ENCODE measurements at regions not wholly inside any gene's neighbourhood (a gene's known extent, or its start where the extent isn't known, plus 50 kb on each side); places are given as distances from the start of the nearest gene placed in this dataset.

DNA sequence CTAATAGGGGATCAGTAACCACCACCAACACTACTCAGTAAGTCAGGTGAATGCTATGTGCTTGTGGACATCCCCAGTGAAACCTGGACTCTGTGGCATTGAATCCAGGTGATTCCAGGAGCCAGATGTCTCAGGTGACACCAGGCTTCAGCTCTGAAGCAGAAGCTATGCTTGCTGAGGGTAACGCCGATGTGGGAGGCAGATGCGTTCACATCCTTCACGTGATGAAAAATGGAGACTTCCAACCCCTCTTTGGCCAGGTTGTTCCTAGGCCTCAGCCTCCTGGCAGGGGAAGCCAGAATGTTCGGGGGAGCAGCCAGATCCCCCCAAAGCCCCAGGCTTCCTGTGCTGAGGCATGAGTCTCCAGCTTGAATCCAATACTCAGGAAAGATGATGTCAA, 209.8 kb upstream of the PDE10A start:
- no peak for DNase-seq

DNA sequence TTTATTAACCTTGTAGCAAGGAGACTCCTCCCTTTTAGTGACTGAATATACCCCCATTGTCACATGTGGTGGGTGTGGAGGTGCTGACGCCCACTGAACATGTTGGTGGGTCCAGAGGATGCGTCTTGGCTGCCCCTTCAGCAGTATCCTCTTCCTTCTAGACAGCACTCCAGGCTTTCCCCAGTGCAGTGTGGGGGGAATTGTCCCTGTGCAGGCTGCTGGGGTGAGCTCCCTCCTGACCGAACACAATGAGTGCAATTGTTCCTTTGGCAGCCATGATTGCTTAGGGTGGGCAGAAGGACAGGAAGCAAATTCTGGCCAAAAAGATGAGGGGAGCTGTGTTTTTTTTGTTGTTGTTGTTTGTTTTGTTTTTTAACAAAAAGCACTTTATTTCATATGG, 209.3 kb upstream of the PDE10A start:
- no peak for DNase-seq

DNA sequence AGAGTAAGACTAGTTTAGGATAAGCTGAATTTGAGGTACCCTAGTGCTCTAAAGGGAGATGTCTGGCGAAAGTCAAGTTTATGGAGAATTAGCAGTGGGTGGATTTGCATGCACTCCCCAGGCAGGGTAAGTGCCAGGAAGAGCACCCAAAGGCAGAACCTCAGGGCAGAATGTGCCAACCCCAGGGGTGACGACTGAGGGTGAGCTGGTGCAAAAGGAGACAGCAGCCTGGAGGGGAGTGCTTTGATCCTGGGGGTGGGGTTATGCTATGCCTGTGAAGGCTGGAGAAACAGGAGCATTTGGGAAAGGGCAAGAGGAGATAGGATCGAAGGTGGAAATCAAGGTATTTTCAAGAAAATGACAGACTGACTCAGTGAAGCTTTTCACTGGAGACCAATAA, 208.5 kb upstream of the PDE10A start:
- no peak for DNase-seq

DNA sequence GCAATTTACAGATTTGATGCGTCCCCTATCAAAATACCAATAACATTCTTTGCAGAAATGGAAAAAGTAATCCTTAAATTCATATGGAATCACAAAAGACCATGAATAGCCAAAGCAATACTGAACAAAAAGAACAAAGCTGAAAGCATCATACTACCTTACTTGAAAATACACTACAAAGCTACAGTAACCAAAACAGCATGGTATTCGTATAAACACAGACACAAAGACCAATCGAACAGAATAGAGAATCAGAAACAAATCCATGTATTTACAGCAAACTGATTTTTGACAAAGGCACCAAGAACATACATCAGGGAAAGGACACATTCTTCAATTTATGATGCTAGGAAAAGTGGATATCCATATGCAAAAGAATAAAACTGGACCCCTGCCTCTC, 206.5 kb upstream of the PDE10A start:
- no peak for DNase-seq

DNA sequence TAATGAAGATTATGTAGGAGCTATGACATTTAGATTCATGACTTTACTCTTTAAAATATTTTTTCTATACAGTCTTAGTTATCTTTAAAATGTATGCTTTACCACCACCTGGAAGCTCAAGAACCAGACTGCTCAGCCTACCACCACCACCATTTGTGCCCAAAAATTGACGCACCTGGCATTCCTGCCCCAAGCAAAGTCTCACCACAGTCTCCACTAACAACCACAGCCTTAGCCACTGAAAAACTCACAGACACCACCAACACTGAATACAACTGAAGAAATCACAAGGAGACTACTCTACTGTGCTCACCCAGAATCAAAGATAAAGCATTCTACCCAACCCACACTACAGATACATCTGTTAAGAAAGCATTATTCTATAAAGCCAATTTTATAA, 201.9 kb upstream of the PDE10A start:
- DNase-seq, result no peak

DNA sequence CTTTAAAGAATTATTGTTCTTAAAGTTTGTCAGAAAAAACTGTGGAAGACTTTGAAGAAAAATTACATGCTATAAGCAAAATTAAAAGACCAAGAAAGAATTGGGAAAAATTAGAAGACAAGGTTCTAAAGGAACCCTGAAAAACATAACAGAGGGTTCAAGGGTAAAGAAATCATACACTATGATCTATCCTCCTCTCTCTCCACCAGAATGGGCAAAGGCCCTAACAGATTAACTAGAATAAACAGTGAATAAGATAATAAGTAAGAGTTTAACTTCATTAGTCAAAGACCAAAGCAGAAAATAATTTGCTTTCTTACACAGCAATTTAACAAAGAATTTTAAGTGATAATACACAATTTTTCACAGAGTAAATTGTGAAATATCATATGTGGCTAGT, 201.2 kb upstream of the PDE10A start:
- no peak for DNase-seq

DNA sequence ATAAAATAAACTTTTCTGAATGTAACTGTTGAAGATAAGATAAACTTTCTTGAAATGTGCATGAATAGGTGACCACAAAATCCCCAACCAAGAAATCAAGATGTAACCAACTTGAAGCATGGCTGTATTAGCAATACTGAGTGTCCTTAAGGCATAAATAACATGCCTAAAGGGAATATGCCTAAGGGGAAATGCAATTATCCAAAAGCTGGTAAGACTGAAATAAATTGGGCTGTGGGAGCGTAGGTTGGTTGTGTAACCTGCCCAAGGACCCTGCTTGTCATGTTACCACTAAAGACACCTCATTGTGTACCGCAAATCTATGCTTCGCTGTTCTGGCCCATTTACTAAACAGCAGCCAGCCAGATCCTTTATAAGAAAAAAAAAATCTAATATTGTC, 200.8 kb upstream of the PDE10A start:
- no peak for DNase-seq

DNA sequence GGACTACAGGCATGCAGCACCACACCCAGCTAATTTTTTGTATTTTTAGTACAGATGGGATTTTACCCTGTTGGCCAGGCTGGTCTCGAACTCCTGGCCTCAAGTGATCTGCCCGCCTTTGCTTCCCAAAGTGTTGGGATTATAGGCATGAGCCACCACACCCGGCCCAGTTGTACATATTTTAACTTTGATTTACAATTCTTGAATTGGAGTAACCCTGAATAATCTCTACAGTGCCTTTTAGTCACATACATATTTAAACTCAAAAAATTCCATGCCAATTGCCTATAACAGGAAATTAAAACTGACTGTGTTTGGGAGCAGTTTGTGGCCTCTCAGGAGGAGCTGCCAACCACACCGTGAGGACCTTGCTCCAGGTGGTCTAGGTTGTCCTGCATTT, 199.8 kb upstream of the PDE10A start:
- DNase-seq, result no peak

DNA sequence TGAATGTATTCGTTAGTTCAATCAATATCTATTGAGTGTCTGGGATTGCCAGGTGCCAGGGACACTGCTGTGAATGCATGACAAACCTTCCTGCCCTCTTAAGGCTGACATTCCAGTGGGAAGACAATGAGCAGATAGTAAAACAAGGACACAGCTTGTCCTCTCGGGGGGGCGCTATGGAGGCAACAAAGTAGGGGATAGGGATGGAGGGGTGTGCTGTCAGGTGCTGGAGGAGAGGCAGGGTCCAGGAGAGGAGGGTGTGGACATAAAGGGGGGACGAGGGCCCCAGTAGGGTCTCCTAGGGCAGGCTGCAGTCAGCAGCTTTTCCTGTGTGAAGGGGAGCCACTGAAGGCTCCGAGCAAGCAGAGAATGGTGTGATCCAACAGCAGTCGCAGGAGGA, 198.2 kb upstream of the PDE10A start:
- no peak for DNase-seq

DNA sequence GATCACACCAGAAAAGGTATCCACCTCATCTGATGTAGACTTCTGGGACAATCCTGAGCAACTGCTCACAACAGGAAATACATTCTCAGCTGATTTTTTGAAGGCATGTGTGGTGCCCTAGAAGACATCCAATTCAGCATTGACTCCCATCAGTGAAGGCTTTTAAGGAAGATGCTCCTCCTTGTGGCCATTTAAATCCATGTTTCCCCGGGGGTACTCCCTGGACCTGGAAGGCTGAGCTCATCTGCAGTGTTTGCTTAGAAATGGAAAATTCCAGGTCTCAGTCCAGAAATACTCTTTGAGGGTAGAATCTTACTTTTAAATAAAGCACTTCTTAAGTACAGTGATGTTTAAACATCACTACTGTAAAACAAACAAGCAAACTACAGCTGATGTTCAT, 195.5 kb upstream of the PDE10A start:
- DNase-seq, result no peak

DNA sequence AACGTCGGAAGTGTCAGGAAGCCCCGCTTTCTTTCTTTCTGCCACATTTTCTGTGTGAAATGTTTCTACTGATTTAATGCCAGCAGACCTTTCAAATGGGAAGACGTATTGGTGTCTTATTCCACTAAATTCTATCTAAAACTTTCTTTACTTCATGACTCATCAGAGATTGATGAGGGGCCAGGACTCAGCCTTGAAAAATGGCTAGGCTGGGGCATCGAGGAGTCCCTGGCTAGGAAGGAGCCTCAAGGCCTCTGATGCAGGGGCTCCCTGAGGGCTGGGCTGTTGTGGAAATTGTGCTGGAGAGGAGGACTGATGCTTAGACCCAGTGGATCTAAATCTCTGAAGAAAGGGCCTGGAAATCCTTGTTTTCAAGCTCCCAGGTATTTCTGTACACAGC, 192.8 kb upstream of the PDE10A start:
- DNase-seq, result no peak

DNA sequence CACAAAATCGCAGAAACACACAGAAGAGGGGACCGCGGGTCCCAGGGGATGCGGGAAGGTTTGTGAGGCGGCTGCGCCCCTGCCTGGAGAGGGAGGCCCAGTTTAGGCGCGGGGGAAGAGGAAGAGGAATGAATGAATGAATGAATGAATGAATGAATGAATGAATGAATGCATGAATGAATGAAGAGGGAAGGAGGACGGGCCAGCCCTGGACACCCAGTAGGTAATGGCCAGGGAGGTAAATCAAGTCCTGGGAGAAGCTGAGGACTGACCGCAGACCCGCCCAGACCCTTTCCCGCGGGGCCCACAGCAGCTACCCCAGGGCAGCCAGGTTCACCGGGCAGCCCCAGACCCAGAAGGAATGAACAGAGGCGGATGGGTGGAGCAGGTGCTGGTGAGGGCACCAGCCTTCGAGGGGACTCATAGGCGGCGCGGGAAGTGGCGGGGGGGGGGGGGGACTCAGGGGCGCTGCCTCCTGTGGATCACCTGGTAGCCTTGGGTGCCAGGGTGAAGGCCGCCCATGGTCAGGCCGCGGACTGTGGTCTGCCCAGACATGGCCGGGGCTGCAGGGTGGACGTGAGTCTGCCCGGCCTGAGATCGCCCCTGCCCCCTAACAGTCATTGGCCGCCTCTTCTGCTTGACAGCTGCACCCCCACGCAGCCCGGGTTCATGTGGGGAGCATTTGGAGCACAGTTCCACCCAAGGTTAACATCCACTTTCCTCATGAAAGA, 192.0 kb upstream of the PDE10A start:
- no peak for DNase-seq

DNA sequence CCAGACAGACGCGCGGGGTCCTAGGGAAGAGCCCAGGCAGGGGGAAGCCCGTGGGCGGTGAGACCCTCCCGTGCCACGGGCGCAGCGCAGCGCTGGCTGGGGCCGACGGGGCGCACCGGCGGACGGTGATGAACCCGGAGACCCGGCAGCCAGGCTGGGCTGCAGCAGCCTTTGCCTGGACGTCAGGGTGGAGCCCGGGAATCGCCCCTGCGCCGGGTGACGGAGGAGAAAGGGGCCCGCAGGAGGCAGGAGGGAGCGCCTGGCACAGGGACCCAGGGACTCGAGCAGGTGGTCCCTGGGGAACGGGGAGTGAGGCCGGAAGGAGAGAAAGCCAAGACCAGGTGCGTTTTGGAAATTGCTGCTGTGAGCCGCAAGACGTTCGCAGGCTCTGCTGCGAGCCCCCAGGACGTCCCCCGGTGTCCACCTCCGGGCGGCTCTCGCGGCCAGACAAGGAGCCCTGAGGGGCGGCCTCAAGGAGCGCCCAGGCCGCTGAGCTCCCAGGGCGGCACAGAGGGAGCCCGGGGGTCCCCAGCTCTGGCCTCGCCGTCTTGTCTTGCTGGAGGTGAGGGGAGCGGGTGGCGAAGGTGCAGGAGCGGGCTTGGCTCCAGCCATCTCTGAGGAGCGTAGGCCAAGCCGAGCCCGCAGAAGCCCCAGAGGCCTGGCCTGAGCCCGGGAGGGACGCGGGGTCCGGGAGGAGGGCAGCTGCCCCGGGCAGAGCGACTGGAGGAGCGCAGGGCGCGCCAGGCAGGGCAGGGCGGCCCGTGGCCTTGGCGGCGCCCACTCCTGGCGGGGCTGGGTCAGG, 191.2 kb upstream of the PDE10A start:
- no peak for DNase-seq

DNA sequence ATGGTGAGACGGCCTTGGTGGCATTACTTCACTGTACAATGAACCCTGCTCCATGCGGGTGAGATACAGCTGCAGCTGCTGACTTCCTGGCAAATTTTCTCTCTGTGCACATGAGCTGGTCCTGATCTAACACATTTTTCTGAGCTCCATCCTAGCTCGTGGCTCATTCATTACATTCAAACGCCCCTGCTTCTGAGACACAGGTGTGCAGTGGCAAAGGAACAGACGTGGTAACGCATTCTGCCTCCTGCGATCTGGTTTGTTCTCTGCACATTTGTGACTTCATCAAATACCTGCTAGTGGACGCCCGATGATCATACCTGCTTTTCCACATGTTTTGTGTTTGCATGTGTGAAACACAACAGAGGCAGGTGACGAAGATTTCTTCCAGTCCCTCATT, 189.6 kb upstream of the PDE10A start:
- DNase-seq, result no peak

DNA sequence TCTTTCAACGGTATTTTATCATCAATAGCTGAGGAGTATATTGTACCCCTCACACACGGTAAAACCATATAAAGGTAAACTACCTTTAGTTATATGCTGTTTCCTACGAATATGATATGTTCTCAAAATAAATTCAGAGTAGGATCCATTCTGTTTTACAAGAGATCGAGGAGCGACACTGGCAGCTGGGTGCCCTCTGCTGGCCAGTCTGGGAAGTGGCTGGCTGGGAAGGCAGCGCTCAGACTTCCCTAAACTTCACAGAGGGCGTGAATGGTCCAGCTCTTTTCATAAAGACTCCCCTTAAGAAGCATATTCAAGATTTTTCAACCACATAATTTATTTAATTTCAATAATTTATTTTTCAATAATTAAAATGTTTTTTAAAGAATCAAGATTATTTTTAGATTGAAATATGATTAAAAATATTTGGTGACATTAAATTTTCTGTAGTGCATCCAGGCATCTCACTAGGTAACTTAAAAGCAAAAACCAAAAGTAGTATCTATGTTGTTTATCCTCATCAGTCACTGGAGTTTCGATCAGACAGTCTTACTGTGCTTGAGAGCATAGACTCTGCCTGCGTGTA, 187.5 kb upstream of the PDE10A start:
- no peak for DNase-seq

DNA sequence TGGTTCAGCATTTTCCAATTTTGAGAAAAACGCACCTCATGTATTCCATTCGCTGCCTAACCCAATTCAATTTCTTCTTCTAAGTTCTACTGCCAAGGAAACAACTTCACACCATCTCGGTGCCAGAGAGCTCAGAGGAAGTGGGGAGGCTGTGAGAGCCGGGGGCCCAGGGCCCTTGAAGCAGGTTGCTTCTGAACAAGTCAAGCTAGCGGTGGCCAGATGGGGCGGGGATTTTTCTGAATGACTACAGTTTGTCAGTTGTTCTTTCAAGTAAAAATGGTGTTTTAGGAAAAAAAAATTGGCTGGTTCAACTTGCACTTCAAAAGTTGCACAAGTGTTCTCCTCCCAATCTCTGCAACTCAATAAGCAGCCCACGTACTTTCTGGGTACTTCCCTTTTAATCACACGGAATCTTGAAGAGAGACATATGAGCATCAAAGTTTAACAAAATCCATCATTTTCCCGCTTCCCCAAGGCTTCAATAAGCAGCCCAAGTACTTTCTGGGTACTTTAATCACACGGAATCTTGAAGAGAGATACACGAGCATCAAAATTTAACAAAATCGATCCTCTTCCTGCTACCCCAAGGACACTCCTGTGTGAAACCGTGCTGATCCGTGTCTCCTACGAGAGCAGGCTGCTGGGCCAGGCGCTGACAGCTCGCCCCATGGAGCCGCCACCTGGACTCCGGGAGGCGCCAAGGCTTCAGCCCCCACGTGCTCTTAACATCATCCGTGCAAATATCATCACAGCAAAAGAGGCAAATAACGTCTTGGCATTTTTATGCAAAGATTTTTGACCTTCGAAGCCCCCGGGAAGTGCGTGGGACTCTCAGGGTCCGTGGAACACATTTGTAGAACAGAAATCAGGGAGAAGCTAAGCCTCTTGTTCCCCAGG, 186.7 kb upstream of the PDE10A start:
- DNase-seq, result no peak

DNA sequence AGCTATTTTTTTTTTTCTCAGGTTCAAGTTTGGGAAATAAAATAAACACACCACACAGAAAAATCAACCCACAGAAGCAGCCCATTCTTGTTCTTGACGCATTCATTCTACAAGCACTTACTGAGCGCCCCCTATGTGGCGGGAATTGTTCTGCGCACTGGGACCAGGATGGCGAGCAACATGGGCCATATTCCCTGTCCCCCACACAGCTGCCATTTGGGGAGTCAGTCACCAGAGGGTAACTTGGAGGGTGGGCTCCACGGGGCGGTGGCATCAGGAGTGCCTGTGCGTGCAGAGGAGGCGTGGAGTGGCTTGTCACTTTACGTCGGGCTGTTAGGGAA, 185.0 kb upstream of the PDE10A start:
- no peak for DNase-seq

DNA sequence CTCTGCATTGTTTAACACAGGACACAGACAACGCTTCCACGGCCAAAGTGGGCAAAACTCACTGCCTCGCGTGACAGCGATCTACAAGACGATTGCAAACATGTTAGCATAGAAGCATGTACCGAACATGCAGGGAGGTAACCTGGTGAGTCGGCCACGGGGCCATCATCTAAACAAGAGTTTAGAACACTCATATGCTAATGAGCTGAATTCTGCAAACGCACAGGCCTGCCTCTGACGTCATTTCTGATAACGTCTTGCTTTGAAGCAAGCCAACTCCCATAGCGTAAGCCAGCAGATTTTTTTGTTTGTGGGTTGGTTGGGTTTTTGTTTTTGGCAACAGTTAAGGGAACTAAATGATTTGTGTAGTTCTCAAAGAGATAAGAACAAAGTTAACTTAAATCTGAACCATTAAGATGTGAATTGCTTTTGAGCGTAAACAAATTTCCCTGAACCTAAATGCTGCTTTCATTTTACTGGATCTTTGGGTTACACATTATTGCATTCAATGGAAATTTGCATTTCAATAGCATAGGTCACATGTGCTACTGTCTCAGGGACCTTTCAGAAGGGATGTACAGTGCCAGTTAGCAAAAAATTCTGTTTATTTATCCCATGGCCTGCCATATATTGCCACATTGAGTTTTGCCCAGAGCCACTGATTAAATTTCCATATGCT, 184.5 kb upstream of the PDE10A start:
- DNase-seq, result no peak

DNA sequence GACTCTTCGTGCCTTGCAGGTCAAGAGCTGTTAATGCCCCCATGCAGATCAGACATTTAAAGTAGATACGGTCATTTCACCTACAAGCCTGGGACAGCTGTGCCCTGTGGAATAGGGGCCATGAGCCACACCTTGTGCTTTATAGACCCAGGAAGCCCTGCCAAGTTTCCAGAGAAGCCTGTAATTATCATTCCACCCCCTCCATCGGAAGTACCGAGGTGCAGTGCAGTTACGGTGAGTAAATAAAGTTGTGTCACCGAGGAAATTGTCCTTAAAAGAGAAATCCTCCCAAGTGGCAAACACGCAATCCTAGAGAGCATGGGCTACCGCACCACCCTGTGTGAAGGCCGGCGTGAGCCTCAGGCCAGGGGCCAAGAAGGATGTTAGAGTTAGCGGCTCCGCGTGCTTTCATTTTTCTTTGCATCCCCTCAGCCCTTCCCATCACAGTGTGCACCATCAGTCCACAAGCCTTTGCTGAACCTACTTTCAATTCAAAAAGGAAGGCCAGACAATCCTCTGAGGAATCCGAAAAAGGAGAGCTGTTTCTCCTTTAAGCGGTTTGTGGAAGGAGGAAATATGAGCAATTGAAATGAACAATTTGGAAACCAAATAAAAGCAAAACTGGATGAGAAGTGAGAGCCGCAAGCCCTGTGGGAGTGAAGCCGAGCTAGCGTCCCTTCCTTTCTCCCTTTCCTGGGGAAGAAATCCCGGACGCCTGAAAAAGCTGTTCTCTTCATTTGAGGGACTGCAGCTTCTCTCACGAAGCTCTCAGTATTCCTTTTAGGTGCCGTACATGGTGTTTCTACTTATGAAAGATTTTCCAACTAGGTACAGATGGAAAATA, 183.3 kb upstream of the PDE10A start:
- DNase-seq, result no peak

DNA sequence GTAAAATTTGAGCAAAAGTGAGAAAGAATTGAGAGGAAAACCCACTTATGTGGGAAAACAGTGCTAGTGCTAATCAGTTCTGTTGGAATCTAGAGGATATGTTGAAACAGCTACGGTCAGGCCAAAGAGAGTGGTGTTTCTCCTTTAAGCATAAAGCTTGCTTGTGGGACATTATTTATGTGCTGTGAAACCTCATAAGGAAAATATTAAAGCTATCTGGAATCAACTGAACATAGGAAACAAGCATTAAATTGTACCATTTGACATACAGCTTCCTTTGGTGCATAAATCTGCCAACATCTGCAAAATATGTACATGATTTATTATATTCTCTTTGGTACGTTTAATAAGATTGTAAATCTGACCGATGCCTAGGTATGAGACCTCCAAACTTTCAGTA, 182.5 kb upstream of the PDE10A start:
- DNase-seq, result no peak

DNA sequence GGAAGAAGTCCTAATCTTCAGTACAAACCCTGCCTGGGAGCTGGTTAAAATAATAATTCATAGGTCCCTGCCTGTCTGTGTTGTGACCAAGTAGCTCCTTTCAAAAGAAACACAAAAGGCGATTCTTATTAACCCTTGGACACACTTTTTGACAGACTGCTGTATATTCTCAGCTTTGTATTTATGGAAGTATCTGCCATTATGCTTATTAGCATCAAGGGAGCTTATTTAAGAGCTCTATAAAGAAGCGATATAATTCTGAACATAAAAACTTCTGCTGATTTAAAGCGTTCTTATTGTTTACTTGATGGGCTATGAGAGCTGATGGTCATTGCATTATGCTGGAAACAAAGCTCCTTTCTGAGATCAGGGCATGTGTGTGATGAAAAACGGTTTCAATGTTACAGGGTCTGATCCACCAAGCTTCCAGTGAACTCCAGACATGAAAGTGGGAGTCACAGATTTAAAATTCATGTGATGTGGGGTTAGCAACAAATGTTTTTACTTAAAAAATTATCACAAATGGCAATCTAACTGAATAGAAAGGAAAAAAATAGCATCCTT, 181.8 kb upstream of the PDE10A start:
- DNase-seq, result no peak

DNA sequence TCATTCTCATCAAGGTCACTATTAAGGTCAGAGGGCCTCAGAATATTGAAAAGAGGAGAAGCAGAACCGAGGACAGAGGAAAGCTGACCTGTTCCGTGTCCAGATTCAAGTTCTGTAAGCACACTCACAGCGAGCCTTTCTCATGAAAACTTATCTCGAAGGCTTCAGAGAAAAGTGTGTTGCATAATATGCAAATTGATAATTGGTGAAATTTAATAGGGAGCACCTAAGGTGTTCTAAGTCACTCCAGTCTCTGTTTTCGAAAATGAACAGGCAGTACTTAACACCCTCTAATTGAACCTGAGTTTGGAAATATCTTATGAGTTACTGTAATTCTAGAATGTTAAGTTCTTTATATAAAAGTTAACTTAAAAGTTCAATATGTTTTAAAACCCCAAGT, 181.2 kb upstream of the PDE10A start:
- no peak for DNase-seq
